ENCODE measurements at regions not wholly inside any gene's neighbourhood (a gene's known extent, or its start where the extent isn't known, plus 50 kb on each side); places are given as distances from the start of the nearest gene placed in this dataset.

DNA sequence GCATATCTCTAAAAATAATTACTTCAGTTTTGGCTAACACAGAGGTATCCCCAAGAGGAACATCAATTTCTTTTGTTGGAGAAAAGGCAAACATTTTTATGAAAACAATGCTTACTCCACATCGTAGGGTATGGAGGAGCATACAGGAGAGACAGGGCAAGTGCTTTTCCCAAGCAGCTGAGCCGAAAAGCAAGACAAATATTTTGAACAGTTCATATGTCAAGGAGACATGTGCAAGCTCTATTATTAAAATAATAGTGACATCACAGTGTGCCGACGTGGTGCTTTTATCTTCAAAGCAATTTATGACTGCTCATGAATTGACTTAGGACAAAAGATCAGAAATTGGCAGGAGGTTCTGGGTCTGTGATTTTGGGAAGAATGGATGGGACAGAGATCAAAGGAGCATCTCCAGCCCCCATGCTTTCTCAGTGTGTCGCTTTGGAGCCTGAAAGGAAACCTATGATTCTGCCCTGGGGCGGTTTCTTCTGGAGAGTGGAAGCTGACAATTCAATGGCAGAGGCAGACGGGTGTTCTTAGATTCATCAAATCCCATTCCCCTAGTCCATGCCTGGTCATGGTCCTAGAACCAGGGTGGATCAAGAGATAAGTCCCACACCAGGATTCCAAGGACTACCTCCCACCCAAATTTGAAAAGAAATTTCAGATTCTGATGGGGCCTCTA is 97.1 kb downstream of the JCAD start:
- no peak for DNase-seq (ENCODE audit: low spot score)

- no peak for DNase-seq (ENCODE audit: low spot score)
Observed at GRCh38 chr10:29961351-29961750, 98.0 kb downstream of the JCAD start.

GRCh38 chr10:29960261-29960660 is 99.1 kb downstream of the JCAD start:
- DNase-seq (ENCODE audit: low spot score): no peak

DNA sequence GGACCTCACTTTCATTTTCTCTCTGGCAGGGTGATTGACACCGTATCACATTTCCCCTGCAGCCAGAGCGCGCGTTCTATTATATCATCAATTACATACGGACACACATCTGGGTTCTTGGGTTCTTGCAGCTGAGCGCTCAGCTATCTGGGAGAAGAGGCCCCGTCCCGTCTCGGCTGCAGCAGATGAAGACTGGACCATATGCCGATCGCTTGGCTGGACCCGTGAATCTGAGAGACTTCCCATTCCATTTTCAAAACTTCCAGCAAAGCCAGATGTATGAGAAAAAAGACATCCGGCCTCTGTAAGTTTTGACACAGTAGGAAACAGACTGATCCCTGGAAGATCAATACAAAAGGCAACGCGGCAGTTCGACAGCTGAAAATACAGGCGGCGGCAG is 99.8 kb downstream of the JCAD start:
- DNase-seq (ENCODE audit: low spot score): no peak

- DNase-seq (ENCODE audit: low spot score): no peak
Observed at GRCh38 chr10:29958440-29958839, 100.9 kb downstream of the JCAD start.

DNA sequence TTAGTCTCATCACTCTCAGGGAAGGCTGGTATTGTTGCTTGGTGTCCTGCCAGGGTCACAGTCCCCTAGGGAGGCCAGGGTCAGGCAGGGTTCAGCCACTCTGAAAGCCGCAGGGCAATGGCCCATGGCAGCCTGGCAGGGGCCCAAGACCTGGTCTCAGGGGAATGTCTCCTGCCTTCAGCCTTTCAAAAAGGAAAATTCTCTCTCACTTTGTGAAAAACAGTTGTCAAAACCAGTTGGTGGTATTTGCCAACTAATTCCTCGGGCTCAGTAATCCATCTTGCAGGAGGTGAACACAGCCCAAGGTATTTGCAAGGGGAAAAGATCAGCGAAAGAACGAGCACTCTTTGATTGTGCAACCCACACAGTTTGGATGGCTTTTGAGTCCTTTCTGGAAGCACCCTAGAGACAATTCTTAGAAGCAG is 101.5 kb downstream of the JCAD start:
- DNase-seq (ENCODE audit: low spot score): peak; percentile 34

- DNase-seq (ENCODE audit: low spot score): no peak
Observed at GRCh38 chr10:29957236-29957635, 102.2 kb downstream of the JCAD start.

GRCh38 chr10:29956335-29956924 is 103.0 kb downstream of the JCAD start:
- DNase-seq (ENCODE audit: low spot score): no peak

DNA sequence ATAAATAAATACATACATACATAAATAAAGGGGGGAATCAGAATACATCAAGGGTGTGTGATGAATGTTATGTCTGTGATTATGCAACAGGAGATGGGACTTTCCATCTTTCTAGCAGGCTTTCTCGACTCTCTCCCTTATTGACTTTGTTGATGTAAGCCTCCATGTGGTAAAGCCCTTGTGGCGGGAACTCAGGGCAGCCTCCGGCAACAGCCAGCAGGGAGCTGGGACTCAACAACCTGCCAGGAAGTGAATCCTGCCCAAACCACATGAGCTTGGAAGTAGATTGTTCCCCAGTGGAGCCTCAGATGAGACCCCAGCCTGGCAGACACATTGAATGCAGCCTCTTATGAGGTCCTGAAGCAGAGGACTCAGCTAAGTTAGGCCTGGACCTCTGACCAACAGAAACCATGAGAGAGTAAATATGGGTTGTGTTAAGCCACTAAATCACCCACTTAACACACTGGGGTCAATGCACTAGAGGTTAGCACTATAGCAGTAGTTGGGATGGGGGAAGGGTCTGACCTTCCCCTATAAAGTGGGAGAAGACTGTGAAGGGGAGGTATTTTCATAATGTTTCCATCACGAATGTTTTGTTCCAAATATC is 104.0 kb downstream of the JCAD start:
- peak; percentile 74 for DNase-seq (ENCODE audit: low spot score)

GRCh38 chr10:29951441-29951931 is 107.9 kb downstream of the JCAD start:
- DNase-seq (ENCODE audit: low spot score): no peak

- DNase-seq (ENCODE audit: low spot score): no peak
Observed at GRCh38 chr10:29950391-29950790, 109.0 kb downstream of the JCAD start.

DNA sequence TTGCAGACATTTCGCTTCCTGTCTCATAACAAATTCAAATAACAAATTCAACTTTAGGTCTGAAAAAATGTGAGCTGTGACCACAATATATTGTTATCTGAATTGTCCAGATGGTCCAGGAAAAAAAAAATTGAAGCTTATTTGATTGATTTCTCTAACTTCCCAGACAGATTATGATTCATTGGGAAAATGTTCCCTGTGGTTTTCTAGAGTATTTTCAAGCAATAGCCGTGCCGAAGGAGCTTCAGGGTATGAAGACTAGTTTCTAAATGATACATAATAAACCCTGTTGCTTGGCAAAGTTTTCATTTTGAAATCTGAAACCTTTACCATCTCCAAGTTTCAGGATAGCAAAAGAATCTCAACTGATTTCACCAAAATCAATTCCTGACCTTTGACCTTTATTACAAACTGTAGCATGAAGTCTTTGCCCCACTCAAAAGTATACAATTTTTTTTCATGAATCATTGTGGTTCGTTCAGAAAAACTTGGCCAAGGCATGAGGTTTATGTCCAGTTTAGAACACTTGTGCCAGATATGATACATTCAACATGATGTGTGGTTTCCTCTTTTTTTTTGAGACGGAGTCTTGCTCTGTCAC is 109.9 kb downstream of the JCAD start:
- no peak for DNase-seq (ENCODE audit: low spot score)

- no peak for DNase-seq (ENCODE audit: low spot score)
Observed at GRCh38 chr10:29948881-29949355, 110.5 kb downstream of the JCAD start.

- DNase-seq (ENCODE audit: low spot score): no peak
Observed at GRCh38 chr10:29947701-29948060, 111.7 kb downstream of the JCAD start.

DNA sequence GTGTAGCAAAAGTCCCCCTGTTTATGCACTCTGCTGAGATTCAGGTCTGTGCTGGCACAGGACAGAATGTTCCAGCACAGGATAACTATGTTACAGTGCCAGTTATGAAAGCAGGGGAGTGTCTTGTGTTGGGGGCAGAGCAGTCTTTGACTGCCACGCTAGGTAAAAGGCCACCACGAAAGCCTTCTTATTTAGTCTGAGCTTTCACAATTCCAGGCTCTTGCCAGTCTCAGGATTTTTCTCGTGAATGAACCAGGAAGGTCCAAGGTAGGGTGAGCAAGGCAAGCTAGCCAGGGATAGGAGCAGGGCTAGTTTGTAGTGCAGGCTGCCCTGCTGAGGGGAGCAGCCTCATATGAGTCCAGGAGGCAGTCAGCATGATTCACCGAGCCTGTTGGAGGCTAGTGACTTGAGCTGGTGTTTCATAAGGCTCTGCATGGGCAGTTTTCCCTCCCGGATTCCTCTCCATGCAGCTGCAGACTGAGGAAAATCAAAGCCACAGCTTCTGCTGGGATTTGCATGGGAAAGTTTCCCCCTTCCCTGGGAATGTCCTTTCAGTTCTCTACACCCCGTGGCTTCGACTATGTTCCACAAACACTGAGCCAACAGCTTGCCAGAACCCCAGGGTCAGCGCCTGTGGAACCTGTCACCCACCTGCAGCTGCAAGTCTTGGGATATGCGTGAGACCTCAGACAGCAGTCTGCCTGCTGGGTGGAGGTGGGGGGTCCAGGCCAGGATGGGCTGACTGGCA is 112.3 kb downstream of the JCAD start:
- no peak for DNase-seq (ENCODE audit: low spot score)

DNA sequence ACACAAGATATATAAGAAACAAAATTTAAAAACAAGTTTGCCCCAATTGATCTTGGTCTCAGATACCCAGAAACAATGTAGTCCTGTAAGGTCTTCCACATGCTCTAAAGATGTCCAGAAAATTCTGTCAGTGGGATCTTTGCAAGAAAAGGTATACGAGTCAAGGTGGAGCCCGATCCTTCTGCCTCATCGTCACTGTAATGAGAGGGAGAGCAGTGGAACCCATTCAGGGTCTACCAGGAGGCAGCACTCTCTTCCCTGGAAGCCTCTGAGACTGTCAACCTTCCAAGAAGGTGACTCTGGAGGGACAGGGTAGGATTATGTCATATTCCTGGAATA is 112.8 kb downstream of the JCAD start:
- DNase-seq (ENCODE audit: low spot score): no peak

- DNase-seq (ENCODE audit: low spot score): no peak
Observed at GRCh38 chr10:29941476-29941875, 117.9 kb downstream of the JCAD start.

DNA sequence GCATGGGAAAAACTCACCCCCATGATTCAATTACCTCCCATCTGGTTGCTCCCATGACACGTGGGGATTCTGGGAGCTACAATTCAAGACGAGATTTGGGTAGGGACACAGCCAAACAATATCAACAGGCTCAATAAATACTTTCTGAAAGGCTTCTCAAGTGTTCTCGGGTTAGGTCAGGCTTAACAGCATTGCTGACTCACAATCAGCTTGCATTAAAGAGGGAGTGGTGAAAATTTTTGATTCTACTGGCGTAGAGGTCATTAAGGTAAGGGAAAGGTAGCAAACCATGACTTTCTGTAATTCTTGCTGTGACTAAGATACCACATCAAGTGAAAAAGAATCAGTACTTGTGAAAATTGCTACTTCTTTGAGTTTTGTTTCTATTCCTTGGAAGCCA is 126.4 kb downstream of the JCAD start:
- no peak for DNase-seq (ENCODE audit: low spot score)

DNA sequence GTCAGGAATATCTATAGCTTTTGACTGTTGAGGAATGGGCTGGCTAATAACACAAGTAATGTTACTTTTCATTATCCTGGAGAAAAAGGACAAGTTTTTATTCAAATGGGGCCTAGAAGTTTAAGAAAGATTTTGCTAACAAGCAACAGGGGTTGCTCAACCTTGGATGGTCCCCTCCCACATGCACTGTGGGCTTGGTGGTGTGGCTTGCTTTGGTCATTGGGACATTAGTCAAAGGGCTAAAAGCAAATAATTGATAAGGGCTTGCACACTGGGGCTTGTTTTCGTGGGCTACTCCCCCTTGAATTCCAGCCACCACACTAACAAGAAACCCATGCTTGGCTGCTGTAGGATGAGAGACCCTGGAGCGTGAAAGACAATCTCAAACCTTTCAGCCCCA is 127.6 kb downstream of the JCAD start:
- peak; percentile 50 for DNase-seq (ENCODE audit: low spot score)

DNA sequence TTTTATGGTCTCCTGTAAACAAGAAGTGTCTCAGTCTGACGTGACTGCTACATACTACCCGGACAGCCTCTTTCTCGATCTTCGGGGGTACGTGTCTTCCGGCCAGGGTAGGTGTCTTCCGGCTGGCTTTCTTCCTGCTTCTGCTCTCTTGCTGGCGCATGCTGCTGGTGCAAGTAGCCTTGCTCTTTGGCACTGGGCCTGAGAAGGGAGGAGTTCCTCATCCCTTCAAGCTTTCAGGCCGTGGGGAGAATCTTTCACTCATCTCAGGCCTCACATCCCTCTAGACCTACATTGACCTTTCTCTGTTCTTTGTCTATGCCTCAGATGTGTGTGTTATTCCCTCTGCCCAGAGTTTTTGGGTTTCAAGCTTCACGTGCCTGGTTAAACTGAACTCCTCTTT is 130.4 kb downstream of the JCAD start:
- no peak for DNase-seq (ENCODE audit: low spot score)

GRCh38 chr10:29926693-29927048 is 132.7 kb downstream of the JCAD start:
- DNase-seq (ENCODE audit: low spot score): peak; percentile 54
